GM12878 (cell line): ENCODE measurements at regions not wholly inside any gene's neighbourhood (a gene's known extent, or its start where the extent isn't known, plus 50 kb on each side); places are given as distances from the start of the nearest gene placed in this dataset.

Experiments used
- ATAC-seq: fragments of 200-7000 bp; cut with Tn5 transposase; 3 replicates; pipeline ENCODE4 v1.9.1; 2020; ENCODE audit warnings: mild to moderate bottlenecking, moderate library complexity
- BruUV-seq: library from RNA; stranded (reverse); fragments of 400-500 nt; replicated peaks from 2 replicates; lab custom pipeline; 2021; lab: Mats Ljungman, UMichigan
- CTCF ChIA-PET: fragments of 300-600 bp; sonication (Branson Sonifier 250); formaldehyde crosslinking; extraction: SDS; loops from one replicate; lab custom pipeline; 2021; ENCODE audit warnings: inconsistent platforms; lab: Yijun Ruan, JAX
- POLR2A ChIA-PET: fragments of 350-600 bp; formaldehyde crosslinking; extraction: SDS; loops from one replicate; lab custom pipeline; 2021; ENCODE audit warnings: inconsistent platforms; lab: Charles Lee
- RAD21 ChIA-PET: fragments of 300-600 bp; sonication (Branson Sonifier 250); formaldehyde crosslinking; loops from one replicate; lab custom pipeline; 2023; ENCODE audit warnings: antibody characterized with exemption; ENCODE audit not compliant: unreplicated experiment; lab: Charles Lee
- SMC1A ChIA-PET: fragments of 300-600 bp; sonication (Branson Sonifier 250); formaldehyde crosslinking; loops from one replicate; lab custom pipeline; 2023; ENCODE audit not compliant: unreplicated experiment, uncharacterized antibody; lab: Charles Lee
- DNase-seq: peaks from one replicate; pipeline ENCODE4 v3.0.0-alpha.2; 2011; ENCODE audit warnings: low read depth, low spot score
- FAIRE-seq: peaks from 3 replicates; lab custom pipeline; 2011; peaks lifted over from hg19 to GRCh38; lab: Jason Lieb, UNC
- H2AFZ ChIP-seq: 2 replicates; pipeline ENCODE4 v1.6.0; 2011; ENCODE audit warnings: low read depth, low read length, control low read depth; ENCODE audit not compliant: control insufficient read depth
- H3K27ac ChIP-seq: 2 replicates; pipeline ENCODE4 v1.5.1; 2011; ENCODE audit warnings: control low read depth; ENCODE audit not compliant: control insufficient read depth, insufficient read depth
- H3K27me3 ChIP-seq, 2 experiments: replicated peaks in 1 of 2; 2 replicates each; pipeline versions ENCODE4 v1.6.0 to v1.6.1; 2011; ENCODE audit warnings: low read length in 1 of 2; ENCODE audit not compliant: control insufficient read depth in 2 of 2, insufficient read depth in 2 of 2
- H3K36me3 ChIP-seq, 2 experiments: 2 replicates each; pipeline ENCODE4 v1.5.1; 2011; ENCODE audit warnings: low read length in 1 of 2; ENCODE audit not compliant: control insufficient read depth in 2 of 2, insufficient read depth in 2 of 2
- H3K4me1 ChIP-seq: 2 replicates; pipeline ENCODE4 v1.6.1; 2011; ENCODE audit warnings: mild to moderate bottlenecking, low read length, moderate library complexity, mixed read lengths; ENCODE audit not compliant: control insufficient read depth, insufficient read depth
- H3K4me2 ChIP-seq: 2 replicates; pipeline ENCODE4 v1.6.0; 2011; ENCODE audit warnings: control low read depth; ENCODE audit not compliant: control insufficient read depth, insufficient read depth
- H3K4me3 ChIP-seq: fragments of 200-600 bp; sonication (generic); 2 replicates; pipeline ENCODE4 v1.5.1; 2016
- H3K79me2 ChIP-seq: 2 replicates; pipeline ENCODE4 v1.6.0; 2011; ENCODE audit warnings: low read length; ENCODE audit not compliant: control insufficient read depth, insufficient read depth
- H3K9ac ChIP-seq: 2 replicates; pipeline ENCODE4 v1.8.0; 2011; ENCODE audit warnings: low read length, control low read depth, mixed read lengths; ENCODE audit not compliant: control insufficient read depth, insufficient read depth
- H3K9me3 ChIP-seq: replicated peaks from 3 replicates; pipeline ENCODE4 v1.5.1; 2011; ENCODE audit warnings: mild to moderate bottlenecking, low read length; ENCODE audit not compliant: control insufficient read depth, insufficient read depth
- H4K20me1 ChIP-seq: 2 replicates; pipeline ENCODE4 v1.6.0; 2011; ENCODE audit not compliant: control insufficient read depth, insufficient read depth
- BCL3 ChIP-seq: IDR thresholded peaks from 2 replicates; pipeline ENCODE4 v1.6.1; 2011; ENCODE audit warnings: borderline replicate concordance, low read depth, mild to moderate bottlenecking, moderate library complexity, low read length; ENCODE audit not compliant: insufficient read depth, poor library complexity, severe bottlenecking
- CHD4 ChIP-seq: fragments of 200-600 bp; sonication (generic); IDR thresholded peaks from 2 replicates; pipeline ENCODE4 v1.6.1; 2016; ENCODE audit warnings: mild to moderate bottlenecking
- IKZF1 ChIP-seq: fragments of 450-650 bp; conservative IDR thresholded peaks from 2 replicates; pipeline ENCODE4 v1.6.1; 2017; ENCODE audit warnings: antibody characterized with exemption, mild to moderate bottlenecking
- MAX ChIP-seq: IDR thresholded peaks from 2 replicates; pipeline ENCODE4 v1.6.1; 2012; ENCODE audit warnings: low read depth, low read length, improper control_type of control experiment
- MEF2B ChIP-seq: fragments of 450-650 bp; IDR thresholded peaks from 2 replicates; pipeline ENCODE4 v1.6.1; 2018; ENCODE audit warnings: mild to moderate bottlenecking, moderate library complexity; ENCODE audit not compliant: partially characterized antibody, poor library complexity, severe bottlenecking
- MLLT1 ChIP-seq: fragments of 450-650 bp; IDR thresholded peaks from 2 replicates; pipeline ENCODE4 v1.6.1; 2016; ENCODE audit warnings: mild to moderate bottlenecking
- RCOR1 ChIP-seq: conservative IDR thresholded peaks from 2 replicates; pipeline ENCODE4 v1.6.1; 2012; ENCODE audit warnings: low read depth, low read length, improper control_type of control experiment
- RELA ChIP-seq: fragments of 450-650 bp; IDR thresholded peaks from 2 replicates; pipeline ENCODE4 v1.8.0; 2014; ENCODE audit warnings: borderline replicate concordance; ENCODE audit not compliant: partially characterized antibody
- RELB ChIP-seq: fragments of 450-650 bp; IDR thresholded peaks from 2 replicates; pipeline ENCODE4 v1.6.1; 2017; ENCODE audit warnings: low read depth, mild to moderate bottlenecking, moderate library complexity
- SREBF1 ChIP-seq: IDR thresholded peaks from 2 replicates; pipeline ENCODE4 v1.6.1; 2012; ENCODE audit warnings: mild to moderate bottlenecking, low read length
- SUPT20H ChIP-seq: IDR thresholded peaks from 2 replicates; pipeline ENCODE4 v1.6.1; 2011; ENCODE audit warnings: low read depth, mild to moderate bottlenecking, low read length, moderate library complexity, borderline replicate concordance; ENCODE audit not compliant: control insufficient read depth
- TAF1 ChIP-seq: IDR thresholded peaks from 2 replicates; pipeline ENCODE4 v1.6.1; 2011; ENCODE audit warnings: mild to moderate bottlenecking, low read depth, low read length, borderline replicate concordance
- ZNF384 ChIP-seq: IDR thresholded peaks from 2 replicates; pipeline ENCODE4 v1.6.1; 2012; ENCODE audit warnings: low read depth, mild to moderate bottlenecking, low read length, improper control_type of control experiment, borderline replicate concordance
- WGBS: methylation state at CpG from one replicate; pipeline ENCODE4 v1.1.6; 2016; ENCODE audit warnings: low lambda C conversion rate; ENCODE audit not compliant: insufficient replicate concordance, insufficient coverage; ENCODE audit errors: missing lambda C conversion rate; 5-methylcytosine and 5-hydroxymethylcytosine counted together
- in situ Hi-C: fragments of 300-500 bp; cut with MboI; formaldehyde crosslinking; loops from 9 replicates; pipeline ENCODE4 v1.14.3; 2018; ENCODE audit warnings: mixed read lengths
- intact Hi-C: fragments of 100-400 bp; cut with micrococcal nuclease; formaldehyde crosslinking; loops from one replicate; pipeline ENCODE4 v1.14.2; 2022; ENCODE audit not compliant: unreplicated experiment

GRCh38 chr4:122553432-122553831 lies 67.4 kb downstream of the IL21 start:
- SMC1A ChIA-PET: no interaction called here
- in situ Hi-C loops (no loop called here), intact Hi-C loops (no loop called here)
- FAIRE-seq (no peak), ATAC-seq (no peak), DNase-seq (no peak)
- TF ChIP-seq ZNF384: no peak
- TF ChIP-seq TAF1: no peak
- no peak for TF ChIP-seq RCOR1
- TF ChIP-seq MLLT1: no peak
- TF ChIP-seq MEF2B: no peak
- TF ChIP-seq SUPT20H: no peak
- no peak for TF ChIP-seq BCL3
- no peak for TF ChIP-seq SREBF1
- no peak for TF ChIP-seq MAX
- TF ChIP-seq RELA: no peak
- TF ChIP-seq RELB: no peak
- TF ChIP-seq IKZF1: no peak
- TF ChIP-seq CHD4: no peak
- no TSS peak for BruUV-seq
- 92% methylated on average over 1 of the region's 1 CpG for WGBS
- H3K9ac ChIP-seq: no peak overlapping the region
- H3K4me1 ChIP-seq: no peaks in the 10 kb centered on the region
- H3K36me3 ChIP-seq: no peaks in the 10 kb centered on the region
- POLR2A ChIA-PET: no interaction called here
- H3K9me3 ChIP-seq: no peaks in the 10 kb centered on the region
- peaks cover 0 to 7% of the 10 kb centered on the region in 2 experiments; a peak in 2 of 4 replicates for H3K27me3 ChIP-seq
- H3K27ac ChIP-seq: no peak overlapping the region
- RAD21 ChIA-PET: no interaction called here
- H3K79me2 ChIP-seq: no peaks in the 10 kb centered on the region
- H3K4me3 ChIP-seq: no peak overlapping the region
- no peaks in the 10 kb centered on the region for H4K20me1 ChIP-seq
- H2AFZ ChIP-seq: no peak overlapping the region
- CTCF ChIA-PET: no interaction called here
- no peak overlapping the region for H3K4me2 ChIP-seq
